Liver (tissue), 8 donors: ENCODE measurements at regions not wholly inside any gene's neighbourhood (a gene's known extent, or its start where the extent isn't known, plus 50 kb on each side); places are given as distances from the start of the nearest gene placed in this dataset.

Source experiments
- DNase-seq: peaks from one replicate; pipeline ENCODE4 v3.0.0-alpha.2; 2017; ENCODE audit warnings: low spot score
- H3K27ac ChIP-seq, 2 donors: one replicate each; pipeline ENCODE4 v1.7.0; 2013; ENCODE audit warnings: inconsistent platforms in 2 of 2, low read length in 2 of 2, control low read depth in 1 of 2, low read depth in 1 of 2, mild to moderate bottlenecking in 1 of 2
- H3K27me3 ChIP-seq, 4 donors: one replicate each; pipeline versions ENCODE4 v1.6.1 to v1.7.0; 2013; ENCODE audit warnings: low read length in 3 of 4, inconsistent platforms in 1 of 4, mild to moderate bottlenecking in 1 of 4, moderate library complexity in 1 of 4; ENCODE audit not compliant: control insufficient read depth in 4 of 4, insufficient read depth in 4 of 4
- H3K36me3 ChIP-seq, 4 donors: one replicate each; pipeline versions ENCODE4 v1.6.1 to v1.7.0; 2013; ENCODE audit warnings: low read length in 3 of 4, mild to moderate bottlenecking in 3 of 4, low read depth in 1 of 4, moderate library complexity in 1 of 4; ENCODE audit not compliant: control insufficient read depth in 4 of 4, insufficient read depth in 3 of 4
- H3K4me1 ChIP-seq, 4 donors: one replicate each; pipeline versions ENCODE4 v1.6.1 to v1.7.0; 2013; ENCODE audit warnings: low read length in 3 of 4, mild to moderate bottlenecking in 3 of 4, moderate library complexity in 1 of 4; ENCODE audit not compliant: control insufficient read depth in 4 of 4, insufficient read depth in 4 of 4
- H3K4me3 ChIP-seq, 3 donors: one replicate each; pipeline versions ENCODE4 v1.6.1 to v1.7.0; 2013; ENCODE audit warnings: low read length in 3 of 3, control low read depth in 1 of 3, low read depth in 1 of 3, mild to moderate bottlenecking in 1 of 3
- H3K9ac ChIP-seq, 2 donors: one replicate each; pipeline ENCODE4 v1.7.0; 2013; ENCODE audit warnings: low read length in 2 of 2, mild to moderate bottlenecking in 2 of 2, moderate library complexity in 2 of 2, control low read depth in 1 of 2, low read depth in 1 of 2
- H3K9me3 ChIP-seq, 4 donors: one replicate each; pipeline versions ENCODE4 v1.6.1 to v1.7.0; 2013; ENCODE audit warnings: low read length in 3 of 4; ENCODE audit not compliant: control insufficient read depth in 4 of 4
- ATF3 ChIP-seq: IDR thresholded peaks from 2 replicates; pipeline ENCODE4 v1.6.1; 2016; ENCODE audit warnings: antibody characterized with exemption
- CTCF ChIP-seq: fragments of 150-350 bp; IDR thresholded peaks from 2 replicates; pipeline ENCODE4 v1.5.1; 2017; ENCODE audit warnings: improper control_type of control experiment, low read depth, low read length; ENCODE audit not compliant: missing input control
- EGR1 ChIP-seq, 2 donors: IDR thresholded peaks; 2 replicates each; pipeline ENCODE4 v1.6.1; 2016 to 2018; ENCODE audit warnings: antibody characterized with exemption in 2 of 2, low read depth in 2 of 2
- FOXA1 ChIP-seq: IDR thresholded peaks from 2 replicates; pipeline ENCODE4 v1.6.1; 2016; ENCODE audit warnings: antibody characterized with exemption
- FOXA2 ChIP-seq: IDR thresholded peaks from 2 replicates; pipeline ENCODE4 v1.6.1; 2016; ENCODE audit warnings: antibody characterized with exemption
- GABPA ChIP-seq, 2 donors: IDR thresholded peaks in 1 of 2; conservative IDR thresholded peaks in 1 of 2; 2 replicates each; pipeline ENCODE4 v1.6.1; 2016; ENCODE audit warnings: antibody characterized with exemption in 2 of 2, mild to moderate bottlenecking in 1 of 2, moderate library complexity in 1 of 2
- HNF4A ChIP-seq, 2 donors: conservative IDR thresholded peaks; 2 replicates each; pipeline ENCODE4 v1.6.1; 2016; ENCODE audit warnings: antibody characterized with exemption in 2 of 2, mild to moderate bottlenecking in 2 of 2
- HNF4G ChIP-seq: IDR thresholded peaks from 2 replicates; pipeline ENCODE4 v1.6.1; 2016; ENCODE audit warnings: antibody characterized with exemption
- JUND ChIP-seq, 2 donors: IDR thresholded peaks; 2 replicates each; pipeline ENCODE4 v1.6.1; 2016; ENCODE audit warnings: antibody characterized with exemption in 2 of 2
- MAX ChIP-seq: IDR thresholded peaks from 2 replicates; pipeline ENCODE4 v1.6.1; 2016; ENCODE audit warnings: antibody characterized with exemption
- NR2F2 ChIP-seq: IDR thresholded peaks from 2 replicates; pipeline ENCODE4 v1.6.1; 2016; ENCODE audit warnings: antibody characterized with exemption
- RAD21 ChIP-seq, 2 donors: IDR thresholded peaks; 2 replicates each; pipeline ENCODE4 v1.6.1; 2016; ENCODE audit warnings: antibody characterized with exemption in 2 of 2, mild to moderate bottlenecking in 2 of 2
- SP1 ChIP-seq: IDR thresholded peaks from 2 replicates; pipeline ENCODE4 v1.6.1; 2018; ENCODE audit warnings: antibody characterized with exemption, mild to moderate bottlenecking
- TAF1 ChIP-seq: conservative IDR thresholded peaks from 2 replicates; pipeline ENCODE4 v1.6.1; 2016; ENCODE audit warnings: antibody characterized with exemption, mild to moderate bottlenecking
- YY1 ChIP-seq: IDR thresholded peaks from 2 replicates; pipeline ENCODE4 v1.6.1; 2016; ENCODE audit warnings: antibody characterized with exemption, mild to moderate bottlenecking
- WGBS: extraction: QIAGEN DNeasy Blood & Tissue Kit; methylation state at CpG from one replicate; pipeline ENCODE4 v1.1.7; 2013; 5-methylcytosine and 5-hydroxymethylcytosine counted together
- TF ChIP-seq, protein P1 (sequence below): IDR thresholded peaks from 2 replicates; pipeline ENCODE4 v1.6.1; 2016; ENCODE audit warnings: antibody characterized with exemption
- TF ChIP-seq, protein P2 (sequence below): IDR thresholded peaks from 2 replicates; pipeline ENCODE4 v1.6.1; 2016; ENCODE audit warnings: antibody characterized with exemption, mild to moderate bottlenecking
- donor health status: healthy.
- donor health status: healthy.
- donor health status: healthy.
- donor health status: healthy.
- donor health status: healthy.

- H3K9ac ChIP-seq, result no peak overlapping the region
- TF ChIP-seq MAX (no peak), HNF4A (conservative IDR thresholded peaks at IDR 0.05) (no peak), GABPA (IDR thresholded peaks at IDR 0.05 in 1 of 2, conservative IDR thresholded peaks at IDR 0.05 in 1 of 2) (no peak), RAD21 (IDR thresholded peaks at IDR 0.05) (no peak), HNF4G (no peak), EGR1 (IDR thresholded peaks at IDR 0.05; ENCODE audit: low read depth in 2 of 2) (no peak), FOXA1 (no peak), ATF3 (no peak), JUND (IDR thresholded peaks at IDR 0.05) (no peak), SP1 (no peak), NR2F2 (no peak), TAF1 (no peak), YY1 (no peak), FOXA2 (no peak), CTCF (no peak)
- TF ChIP-seq, protein P1, sequence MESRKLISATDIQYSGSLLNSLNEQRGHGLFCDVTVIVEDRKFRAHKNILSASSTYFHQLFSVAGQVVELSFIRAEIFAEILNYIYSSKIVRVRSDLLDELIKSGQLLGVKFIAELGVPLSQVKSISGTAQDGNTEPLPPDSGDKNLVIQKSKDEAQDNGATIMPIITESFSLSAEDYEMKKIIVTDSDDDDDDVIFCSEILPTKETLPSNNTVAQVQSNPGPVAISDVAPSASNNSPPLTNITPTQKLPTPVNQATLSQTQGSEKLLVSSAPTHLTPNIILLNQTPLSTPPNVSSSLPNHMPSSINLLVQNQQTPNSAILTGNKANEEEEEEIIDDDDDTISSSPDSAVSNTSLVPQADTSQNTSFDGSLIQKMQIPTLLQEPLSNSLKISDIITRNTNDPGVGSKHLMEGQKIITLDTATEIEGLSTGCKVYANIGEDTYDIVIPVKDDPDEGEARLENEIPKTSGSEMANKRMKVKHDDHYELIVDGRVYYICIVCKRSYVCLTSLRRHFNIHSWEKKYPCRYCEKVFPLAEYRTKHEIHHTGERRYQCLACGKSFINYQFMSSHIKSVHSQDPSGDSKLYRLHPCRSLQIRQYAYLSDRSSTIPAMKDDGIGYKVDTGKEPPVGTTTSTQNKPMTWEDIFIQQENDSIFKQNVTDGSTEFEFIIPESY, result no peak
- TF ChIP-seq, protein P2, sequence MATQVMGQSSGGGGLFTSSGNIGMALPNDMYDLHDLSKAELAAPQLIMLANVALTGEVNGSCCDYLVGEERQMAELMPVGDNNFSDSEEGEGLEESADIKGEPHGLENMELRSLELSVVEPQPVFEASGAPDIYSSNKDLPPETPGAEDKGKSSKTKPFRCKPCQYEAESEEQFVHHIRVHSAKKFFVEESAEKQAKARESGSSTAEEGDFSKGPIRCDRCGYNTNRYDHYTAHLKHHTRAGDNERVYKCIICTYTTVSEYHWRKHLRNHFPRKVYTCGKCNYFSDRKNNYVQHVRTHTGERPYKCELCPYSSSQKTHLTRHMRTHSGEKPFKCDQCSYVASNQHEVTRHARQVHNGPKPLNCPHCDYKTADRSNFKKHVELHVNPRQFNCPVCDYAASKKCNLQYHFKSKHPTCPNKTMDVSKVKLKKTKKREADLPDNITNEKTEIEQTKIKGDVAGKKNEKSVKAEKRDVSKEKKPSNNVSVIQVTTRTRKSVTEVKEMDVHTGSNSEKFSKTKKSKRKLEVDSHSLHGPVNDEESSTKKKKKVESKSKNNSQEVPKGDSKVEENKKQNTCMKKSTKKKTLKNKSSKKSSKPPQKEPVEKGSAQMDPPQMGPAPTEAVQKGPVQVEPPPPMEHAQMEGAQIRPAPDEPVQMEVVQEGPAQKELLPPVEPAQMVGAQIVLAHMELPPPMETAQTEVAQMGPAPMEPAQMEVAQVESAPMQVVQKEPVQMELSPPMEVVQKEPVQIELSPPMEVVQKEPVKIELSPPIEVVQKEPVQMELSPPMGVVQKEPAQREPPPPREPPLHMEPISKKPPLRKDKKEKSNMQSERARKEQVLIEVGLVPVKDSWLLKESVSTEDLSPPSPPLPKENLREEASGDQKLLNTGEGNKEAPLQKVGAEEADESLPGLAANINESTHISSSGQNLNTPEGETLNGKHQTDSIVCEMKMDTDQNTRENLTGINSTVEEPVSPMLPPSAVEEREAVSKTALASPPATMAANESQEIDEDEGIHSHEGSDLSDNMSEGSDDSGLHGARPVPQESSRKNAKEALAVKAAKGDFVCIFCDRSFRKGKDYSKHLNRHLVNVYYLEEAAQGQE, result no peak
- H3K36me3 ChIP-seq, result no peaks in the 10 kb centered on the region
- 39% methylated on average over 3 of the region's 3 CpGs for WGBS
- H3K9me3 ChIP-seq, result no peaks in the 10 kb centered on the region
- no peak overlapping the region for H3K4me3 ChIP-seq
- peaks cover 0 to 2% (median 0%) of the 10 kb centered on the region in 4 donors for H3K27me3 ChIP-seq
- H3K4me1 ChIP-seq, result no peaks in the 10 kb centered on the region
- no peak for DNase-seq
- no peak overlapping the region for H3K27ac ChIP-seq
Measured at GRCh38 chr5:118561971-118562370, 426.4 kb downstream of the DTWD2 start.

- no peak overlapping the region for H3K9ac ChIP-seq
- H3K4me3 ChIP-seq, result no peak overlapping the region
- TF ChIP-seq FOXA1, result no peak
- no peaks in the 10 kb centered on the region for H3K4me1 ChIP-seq
- no peaks in the 10 kb centered on the region for H3K36me3 ChIP-seq
- H3K27me3 ChIP-seq, result peaks cover 0 to 2% (median 0%) of the 10 kb centered on the region in 4 donors
- no peak for DNase-seq
- H3K9me3 ChIP-seq, result no peaks in the 10 kb centered on the region
- H3K27ac ChIP-seq, result no peak overlapping the region
Measured at GRCh38 chr5:118561235-118561634, 427.1 kb downstream of the DTWD2 start.
